ENCODE measurements at regions not wholly inside any gene's neighbourhood (a gene's known extent, or its start where the extent isn't known, plus 50 kb on each side); places are given as distances from the start of the nearest gene placed in this dataset.

- Histone ChIP-seq H3K4me2 (ENCODE audit: control insufficient read depth, insufficient read depth) (no peak overlapping the region), H3K36me3 (ENCODE audit: control insufficient read depth in 2 of 2, insufficient read depth in 2 of 2, low read length in 1 of 2) (no peaks in the 10 kb centered on the region), H3K4me1 (ENCODE audit: control insufficient read depth, insufficient read depth, low read length) (no peaks in the 10 kb centered on the region), H3K27ac (ENCODE audit: control insufficient read depth, insufficient read depth) (no peak overlapping the region), H3K27me3 (replicated peaks in 1 of 2; ENCODE audit: control insufficient read depth in 2 of 2, insufficient read depth in 2 of 2, low read length in 1 of 2) (no peaks in the 10 kb centered on the region), H4K20me1 (ENCODE audit: control insufficient read depth, insufficient read depth) (no peaks in the 10 kb centered on the region), H3K9ac (ENCODE audit: control insufficient read depth, insufficient read depth, low read length) (no peak overlapping the region), H2AFZ (ENCODE audit: control insufficient read depth, low read depth, low read length) (no peak overlapping the region), H3K4me3 (no peak overlapping the region), H3K79me2 (ENCODE audit: control insufficient read depth, insufficient read depth, low read length) (no peaks in the 10 kb centered on the region), H3K9me3 (replicated peaks; ENCODE audit: control insufficient read depth, insufficient read depth, low read length) (no peaks in the 10 kb centered on the region)
- CTCF ChIA-PET: no interaction called here
- in situ Hi-C loops (cut with MboI) (no loop called here), intact Hi-C loops (cut with micrococcal nuclease; ENCODE audit: unreplicated experiment) (no loop called here)
- FAIRE-seq (no peak), DNase-seq (ENCODE audit: low read depth, low spot score) (no peak), ATAC-seq (no peak)
- SMC1A ChIA-PET (ENCODE audit: uncharacterized antibody, unreplicated experiment): no interaction called here
- RAD21 ChIA-PET (ENCODE audit: unreplicated experiment): no interaction called here
- no TSS peak for BruUV-seq (replicated peaks)
- WGBS (ENCODE audit: insufficient coverage, insufficient replicate concordance, low lambda C conversion rate, missing lambda C conversion rate): 14% methylated on average over 10 of the region's 10 CpGs
- POLR2A ChIA-PET: no interaction called here
- no peak for TF ChIP-seq REST (IDR thresholded peaks at IDR 0.05; ENCODE audit: low read depth, low read length)
- TF ChIP-seq TCF12 (IDR thresholded peaks at IDR 0.05; ENCODE audit: low read depth, low read length): no peak
- TF ChIP-seq ETV6 (conservative IDR thresholded peaks at IDR 0.05 in 1 of 2, IDR thresholded peaks at IDR 0.05 in 1 of 2; ENCODE audit: borderline replicate concordance in 1 of 2, low read depth in 1 of 2): no peak
- TF ChIP-seq TARDBP (IDR thresholded peaks at IDR 0.05; ENCODE audit: borderline replicate concordance): no peak
- TF ChIP-seq, protein P1, sequence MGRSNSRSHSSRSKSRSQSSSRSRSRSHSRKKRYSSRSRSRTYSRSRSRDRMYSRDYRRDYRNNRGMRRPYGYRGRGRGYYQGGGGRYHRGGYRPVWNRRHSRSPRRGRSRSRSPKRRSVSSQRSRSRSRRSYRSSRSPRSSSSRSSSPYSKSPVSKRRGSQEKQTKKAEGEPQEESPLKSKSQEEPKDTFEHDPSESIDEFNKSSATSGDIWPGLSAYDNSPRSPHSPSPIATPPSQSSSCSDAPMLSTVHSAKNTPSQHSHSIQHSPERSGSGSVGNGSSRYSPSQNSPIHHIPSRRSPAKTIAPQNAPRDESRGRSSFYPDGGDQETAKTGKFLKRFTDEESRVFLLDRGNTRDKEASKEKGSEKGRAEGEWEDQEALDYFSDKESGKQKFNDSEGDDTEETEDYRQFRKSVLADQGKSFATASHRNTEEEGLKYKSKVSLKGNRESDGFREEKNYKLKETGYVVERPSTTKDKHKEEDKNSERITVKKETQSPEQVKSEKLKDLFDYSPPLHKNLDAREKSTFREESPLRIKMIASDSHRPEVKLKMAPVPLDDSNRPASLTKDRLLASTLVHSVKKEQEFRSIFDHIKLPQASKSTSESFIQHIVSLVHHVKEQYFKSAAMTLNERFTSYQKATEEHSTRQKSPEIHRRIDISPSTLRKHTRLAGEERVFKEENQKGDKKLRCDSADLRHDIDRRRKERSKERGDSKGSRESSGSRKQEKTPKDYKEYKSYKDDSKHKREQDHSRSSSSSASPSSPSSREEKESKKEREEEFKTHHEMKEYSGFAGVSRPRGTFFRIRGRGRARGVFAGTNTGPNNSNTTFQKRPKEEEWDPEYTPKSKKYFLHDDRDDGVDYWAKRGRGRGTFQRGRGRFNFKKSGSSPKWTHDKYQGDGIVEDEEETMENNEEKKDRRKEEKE (IDR thresholded peaks at IDR 0.05): no peak
- TF ChIP-seq MEF2A (IDR thresholded peaks at IDR 0.05; ENCODE audit: insufficient read depth, low read depth, low read length): no peak
- TF ChIP-seq IKZF2 (IDR thresholded peaks at IDR 0.05): no peak
- TF ChIP-seq, protein P2, sequence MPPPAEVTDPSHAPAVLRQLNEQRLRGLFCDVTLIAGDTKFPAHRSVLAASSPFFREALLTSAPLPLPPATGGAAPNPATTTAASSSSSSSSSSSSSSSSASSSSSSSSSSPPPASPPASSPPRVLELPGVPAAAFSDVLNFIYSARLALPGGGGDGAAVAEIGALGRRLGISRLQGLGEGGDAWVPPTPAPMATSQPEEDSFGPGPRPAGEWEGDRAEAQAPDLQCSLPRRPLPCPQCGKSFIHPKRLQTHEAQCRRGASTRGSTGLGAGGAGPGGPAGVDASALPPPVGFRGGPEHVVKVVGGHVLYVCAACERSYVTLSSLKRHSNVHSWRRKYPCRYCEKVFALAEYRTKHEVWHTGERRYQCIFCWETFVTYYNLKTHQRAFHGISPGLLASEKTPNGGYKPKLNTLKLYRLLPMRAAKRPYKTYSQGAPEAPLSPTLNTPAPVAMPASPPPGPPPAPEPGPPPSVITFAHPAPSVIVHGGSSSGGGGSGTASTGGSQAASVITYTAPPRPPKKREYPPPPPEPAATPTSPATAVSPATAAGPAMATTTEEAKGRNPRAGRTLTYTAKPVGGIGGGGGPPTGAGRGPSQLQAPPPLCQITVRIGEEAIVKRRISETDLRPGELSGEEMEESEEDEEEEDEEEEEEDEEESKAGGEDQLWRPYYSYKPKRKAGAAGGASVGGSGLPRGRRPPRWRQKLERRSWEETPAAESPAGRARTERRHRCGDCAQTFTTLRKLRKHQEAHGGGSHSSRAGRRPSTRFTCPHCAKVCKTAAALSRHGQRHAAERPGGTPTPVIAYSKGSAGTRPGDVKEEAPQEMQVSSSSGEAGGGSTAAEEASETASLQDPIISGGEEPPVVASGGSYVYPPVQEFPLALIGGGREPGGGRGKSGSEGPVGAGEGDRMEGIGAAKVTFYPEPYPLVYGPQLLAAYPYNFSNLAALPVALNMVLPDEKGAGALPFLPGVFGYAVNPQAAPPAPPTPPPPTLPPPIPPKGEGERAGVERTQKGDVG (CRISPR knock-in tag; IDR thresholded peaks at IDR 0.05): no peak
- TF ChIP-seq, protein P3, sequence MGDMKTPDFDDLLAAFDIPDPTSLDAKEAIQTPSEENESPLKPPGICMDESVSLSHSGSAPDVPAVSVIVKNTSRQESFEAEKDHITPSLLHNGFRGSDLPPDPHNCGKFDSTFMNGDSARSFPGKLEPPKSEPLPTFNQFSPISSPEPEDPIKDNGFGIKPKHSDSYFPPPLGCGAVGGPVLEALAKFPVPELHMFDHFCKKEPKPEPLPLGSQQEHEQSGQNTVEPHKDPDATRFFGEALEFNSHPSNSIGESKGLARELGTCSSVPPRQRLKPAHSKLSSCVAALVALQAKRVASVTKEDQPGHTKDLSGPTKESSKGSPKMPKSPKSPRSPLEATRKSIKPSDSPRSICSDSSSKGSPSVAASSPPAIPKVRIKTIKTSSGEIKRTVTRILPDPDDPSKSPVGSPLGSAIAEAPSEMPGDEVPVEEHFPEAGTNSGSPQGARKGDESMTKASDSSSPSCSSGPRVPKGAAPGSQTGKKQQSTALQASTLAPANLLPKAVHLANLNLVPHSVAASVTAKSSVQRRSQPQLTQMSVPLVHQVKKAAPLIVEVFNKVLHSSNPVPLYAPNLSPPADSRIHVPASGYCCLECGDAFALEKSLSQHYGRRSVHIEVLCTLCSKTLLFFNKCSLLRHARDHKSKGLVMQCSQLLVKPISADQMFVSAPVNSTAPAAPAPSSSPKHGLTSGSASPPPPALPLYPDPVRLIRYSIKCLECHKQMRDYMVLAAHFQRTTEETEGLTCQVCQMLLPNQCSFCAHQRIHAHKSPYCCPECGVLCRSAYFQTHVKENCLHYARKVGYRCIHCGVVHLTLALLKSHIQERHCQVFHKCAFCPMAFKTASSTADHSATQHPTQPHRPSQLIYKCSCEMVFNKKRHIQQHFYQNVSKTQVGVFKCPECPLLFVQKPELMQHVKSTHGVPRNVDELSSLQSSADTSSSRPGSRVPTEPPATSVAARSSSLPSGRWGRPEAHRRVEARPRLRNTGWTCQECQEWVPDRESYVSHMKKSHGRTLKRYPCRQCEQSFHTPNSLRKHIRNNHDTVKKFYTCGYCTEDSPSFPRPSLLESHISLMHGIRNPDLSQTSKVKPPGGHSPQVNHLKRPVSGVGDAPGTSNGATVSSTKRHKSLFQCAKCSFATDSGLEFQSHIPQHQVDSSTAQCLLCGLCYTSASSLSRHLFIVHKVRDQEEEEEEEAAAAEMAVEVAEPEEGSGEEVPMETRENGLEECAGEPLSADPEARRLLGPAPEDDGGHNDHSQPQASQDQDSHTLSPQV (IDR thresholded peaks at IDR 0.05): no peak
- TF ChIP-seq HCFC1 (IDR thresholded peaks at IDR 0.05; ENCODE audit: low read length): no peak
- no peak for TF ChIP-seq GABPA (IDR thresholded peaks at IDR 0.05; ENCODE audit: low read depth)
Observed at GRCh38 chr3:64890006-64890405, 202.2 kb upstream of the ADAMTS9 start.

Data from GM12878 (cell line).